ENCODE measurements at regions not wholly inside any gene's neighbourhood (a gene's known extent, or its start where the extent isn't known, plus 50 kb on each side); places are given as distances from the start of the nearest gene placed in this dataset.

DNA sequence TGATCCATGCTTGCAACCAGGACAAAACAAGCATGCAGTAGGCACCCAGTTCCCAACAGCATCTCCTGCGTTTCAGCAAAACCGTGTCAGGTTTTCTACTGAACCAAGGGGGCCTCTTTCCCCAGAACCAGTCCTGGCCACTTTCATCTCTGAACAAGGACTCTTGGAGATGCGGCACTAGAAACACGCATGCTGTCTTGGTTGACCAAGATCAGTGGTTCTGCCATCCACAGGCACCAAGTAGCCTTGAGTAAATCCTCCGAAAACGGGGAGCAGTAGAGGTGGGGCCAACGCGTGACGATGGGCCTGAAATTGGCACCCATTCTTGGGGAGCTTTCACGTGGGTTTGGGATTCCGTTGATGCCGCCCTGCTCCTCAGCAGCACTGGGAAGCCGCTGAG lies 62.5 kb upstream of the AJAP1 start:
- Histone ChIP-seq H3K36me3 (ENCODE audit: insufficient read depth, insufficient read length, low read length) (no peaks in the 10 kb centered on the region), H3K9me3 (ENCODE audit: insufficient read depth, low read length) (no peaks in the 10 kb centered on the region), H3K9ac (ENCODE audit: insufficient read length, low read depth) (no peak overlapping the region), H3K4me3 (ENCODE audit: insufficient read length, low read depth) (no peak overlapping the region), H3K4me1 (ENCODE audit: insufficient read depth, insufficient read length) (peaks cover 3% of the 10 kb centered on the region), H3K27me3 (ENCODE audit: insufficient read depth, insufficient read length) (no peaks in the 10 kb centered on the region)
- no peak for TF ChIP-seq SUZ12 (IDR thresholded peaks at IDR 0.05; ENCODE audit: extremely low read depth, insufficient read depth, insufficient read length)
- no peak for TF ChIP-seq YY1 (IDR thresholded peaks at IDR 0.05; ENCODE audit: insufficient read depth, insufficient read length)
- TF ChIP-seq ZNF274 (IDR thresholded peaks at IDR 0.05; ENCODE audit: low read depth, low read length): no peak
- DNase-seq (ENCODE audit: low read depth, low spot score): no peak

DNA sequence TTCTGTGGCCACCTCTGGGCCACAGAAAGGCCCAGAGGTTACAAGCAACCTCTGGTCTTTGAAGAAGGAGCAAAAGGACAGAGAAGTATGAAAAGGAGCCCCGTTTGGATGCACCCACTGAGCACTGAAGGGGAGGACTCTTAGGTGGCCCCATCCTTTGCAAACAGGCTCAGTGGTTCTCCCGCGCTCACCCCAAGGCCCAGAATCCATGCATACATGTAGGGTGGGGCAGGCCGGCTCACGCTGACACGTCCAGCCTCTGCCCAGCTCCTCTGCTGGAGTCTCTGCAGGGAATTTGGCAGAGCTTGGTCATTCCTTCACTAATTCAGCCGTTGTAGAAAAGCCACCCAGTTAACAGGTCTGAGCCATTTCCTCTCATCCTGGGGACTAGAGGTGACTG lies 61.3 kb upstream of the AJAP1 start:
- H3K27me3 ChIP-seq (ENCODE audit: insufficient read depth, insufficient read length): no peaks in the 10 kb centered on the region
- H3K9me3 ChIP-seq (ENCODE audit: insufficient read depth, low read length): no peaks in the 10 kb centered on the region
- no peak for DNase-seq (ENCODE audit: low read depth, low spot score)
- H3K36me3 ChIP-seq (ENCODE audit: insufficient read depth, insufficient read length, low read length): no peaks in the 10 kb centered on the region
- no peak overlapping the region for H3K4me3 ChIP-seq (ENCODE audit: insufficient read length, low read depth)
- H3K4me1 ChIP-seq (ENCODE audit: insufficient read depth, insufficient read length): peaks cover 3% of the 10 kb centered on the region
- TF ChIP-seq ZNF274 (IDR thresholded peaks at IDR 0.05; ENCODE audit: low read depth, low read length) (no peak), YY1 (IDR thresholded peaks at IDR 0.05; ENCODE audit: insufficient read depth, insufficient read length) (no peak), SUZ12 (IDR thresholded peaks at IDR 0.05; ENCODE audit: extremely low read depth, insufficient read depth, insufficient read length) (no peak)
- no peak overlapping the region for H3K9ac ChIP-seq (ENCODE audit: insufficient read length, low read depth)

GRCh38 chr1:4594286-4594991 lies 60.0 kb upstream of the AJAP1 start:
- DNase-seq (ENCODE audit: low read depth, low spot score): no peak
- no peak for TF ChIP-seq YY1 (IDR thresholded peaks at IDR 0.05; ENCODE audit: insufficient read depth, insufficient read length)
- TF ChIP-seq ZNF274 (IDR thresholded peaks at IDR 0.05; ENCODE audit: low read depth, low read length): no peak
- no peak for TF ChIP-seq SUZ12 (IDR thresholded peaks at IDR 0.05; ENCODE audit: extremely low read depth, insufficient read depth, insufficient read length)
- H3K27me3 ChIP-seq (ENCODE audit: insufficient read depth, insufficient read length): no peaks in the 10 kb centered on the region
- H3K9ac ChIP-seq (ENCODE audit: insufficient read length, low read depth): no peak overlapping the region
- peaks cover 3% of the 10 kb centered on the region for H3K4me1 ChIP-seq (ENCODE audit: insufficient read depth, insufficient read length)
- H3K36me3 ChIP-seq (ENCODE audit: insufficient read depth, insufficient read length, low read length): no peaks in the 10 kb centered on the region
- no peaks in the 10 kb centered on the region for H3K9me3 ChIP-seq (ENCODE audit: insufficient read depth, low read length)
- no peak overlapping the region for H3K4me3 ChIP-seq (ENCODE audit: insufficient read length, low read depth)

- DNase-seq (ENCODE audit: low read depth, low spot score): no peak
- H3K9ac ChIP-seq (ENCODE audit: insufficient read length, low read depth): no peak overlapping the region
- no peaks in the 10 kb centered on the region for H3K27me3 ChIP-seq (ENCODE audit: insufficient read depth, insufficient read length)
- TF ChIP-seq SUZ12 (IDR thresholded peaks at IDR 0.05; ENCODE audit: extremely low read depth, insufficient read depth, insufficient read length) (no peak), ZNF274 (IDR thresholded peaks at IDR 0.05; ENCODE audit: low read depth, low read length) (no peak), YY1 (IDR thresholded peaks at IDR 0.05; ENCODE audit: insufficient read depth, insufficient read length) (no peak)
- H3K9me3 ChIP-seq (ENCODE audit: insufficient read depth, low read length): no peaks in the 10 kb centered on the region
- H3K4me3 ChIP-seq (ENCODE audit: insufficient read length, low read depth): no peak overlapping the region
- no peaks in the 10 kb centered on the region for H3K36me3 ChIP-seq (ENCODE audit: insufficient read depth, insufficient read length, low read length)
- peaks cover 3% of the 10 kb centered on the region for H3K4me1 ChIP-seq (ENCODE audit: insufficient read depth, insufficient read length)
Observed at GRCh38 chr1:4595341-4596225, 58.8 kb upstream of the AJAP1 start.

DNA sequence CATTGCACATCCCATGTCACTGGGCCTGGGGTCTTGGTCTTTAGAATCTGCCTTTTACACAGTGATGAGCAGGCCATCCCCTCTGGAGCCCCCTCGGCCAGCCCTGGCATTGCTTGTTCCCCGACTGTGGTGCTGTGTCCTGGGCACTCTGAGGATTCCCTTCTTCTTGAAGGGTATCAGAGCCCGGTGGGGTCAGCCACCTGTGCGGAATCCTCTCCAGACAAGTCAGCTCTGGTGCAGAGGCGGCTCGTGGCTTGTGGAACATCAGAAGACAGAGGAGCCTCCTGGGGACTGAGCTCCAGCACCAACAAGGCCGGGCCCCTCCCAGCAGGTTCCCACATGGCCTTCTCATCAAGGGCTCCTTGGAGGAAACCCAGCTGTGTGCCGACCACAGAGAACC lies 57.9 kb upstream of the AJAP1 start:
- no peak overlapping the region for H3K4me3 ChIP-seq (ENCODE audit: insufficient read length, low read depth)
- H3K9me3 ChIP-seq (ENCODE audit: insufficient read depth, low read length): no peaks in the 10 kb centered on the region
- H3K36me3 ChIP-seq (ENCODE audit: insufficient read depth, insufficient read length, low read length): no peaks in the 10 kb centered on the region
- H3K9ac ChIP-seq (ENCODE audit: insufficient read length, low read depth): no peak overlapping the region
- DNase-seq (ENCODE audit: low read depth, low spot score): no peak
- H3K27me3 ChIP-seq (ENCODE audit: insufficient read depth, insufficient read length): no peaks in the 10 kb centered on the region
- TF ChIP-seq ZNF274 (IDR thresholded peaks at IDR 0.05; ENCODE audit: low read depth, low read length) (no peak), YY1 (IDR thresholded peaks at IDR 0.05; ENCODE audit: insufficient read depth, insufficient read length) (no peak), SUZ12 (IDR thresholded peaks at IDR 0.05; ENCODE audit: extremely low read depth, insufficient read depth, insufficient read length) (no peak)
- peaks cover 3% of the 10 kb centered on the region for H3K4me1 ChIP-seq (ENCODE audit: insufficient read depth, insufficient read length)

- no peaks in the 10 kb centered on the region for H3K9me3 ChIP-seq (ENCODE audit: insufficient read depth, low read length)
- TF ChIP-seq ZNF274 (IDR thresholded peaks at IDR 0.05; ENCODE audit: low read depth, low read length): no peak
- no peak for TF ChIP-seq YY1 (IDR thresholded peaks at IDR 0.05; ENCODE audit: insufficient read depth, insufficient read length)
- no peak for TF ChIP-seq SUZ12 (IDR thresholded peaks at IDR 0.05; ENCODE audit: extremely low read depth, insufficient read depth, insufficient read length)
- H3K4me1 ChIP-seq (ENCODE audit: insufficient read depth, insufficient read length): peaks cover 3% of the 10 kb centered on the region
- no peak overlapping the region for H3K9ac ChIP-seq (ENCODE audit: insufficient read length, low read depth)
- H3K4me3 ChIP-seq (ENCODE audit: insufficient read length, low read depth): no peak overlapping the region
- H3K36me3 ChIP-seq (ENCODE audit: insufficient read depth, insufficient read length, low read length): no peaks in the 10 kb centered on the region
- no peak for DNase-seq (ENCODE audit: low read depth, low spot score)
- no peaks in the 10 kb centered on the region for H3K27me3 ChIP-seq (ENCODE audit: insufficient read depth, insufficient read length)
Observed at GRCh38 chr1:4597020-4597419, 57.4 kb upstream of the AJAP1 start.

GRCh38 chr1:4598561-4598960 lies 55.8 kb upstream of the AJAP1 start:
- H3K36me3 ChIP-seq (ENCODE audit: insufficient read depth, insufficient read length, low read length): no peaks in the 10 kb centered on the region
- H3K27me3 ChIP-seq (ENCODE audit: insufficient read depth, insufficient read length): no peaks in the 10 kb centered on the region
- no peak overlapping the region for H3K4me3 ChIP-seq (ENCODE audit: insufficient read length, low read depth)
- no peak for TF ChIP-seq YY1 (IDR thresholded peaks at IDR 0.05; ENCODE audit: insufficient read depth, insufficient read length)
- no peak for TF ChIP-seq ZNF274 (IDR thresholded peaks at IDR 0.05; ENCODE audit: low read depth, low read length)
- no peak for TF ChIP-seq SUZ12 (IDR thresholded peaks at IDR 0.05; ENCODE audit: extremely low read depth, insufficient read depth, insufficient read length)
- H3K4me1 ChIP-seq (ENCODE audit: insufficient read depth, insufficient read length): peaks cover 8% of the 10 kb centered on the region
- no peak for DNase-seq (ENCODE audit: low read depth, low spot score)
- no peak overlapping the region for H3K9ac ChIP-seq (ENCODE audit: insufficient read length, low read depth)
- H3K9me3 ChIP-seq (ENCODE audit: insufficient read depth, low read length): no peaks in the 10 kb centered on the region

Data from NT2/D1 (cell line).